HAP-1 (cell line): ENCODE measurements at regions not wholly inside any gene's neighbourhood (a gene's known extent, or its start where the extent isn't known, plus 50 kb on each side); places are given as distances from the start of the nearest gene placed in this dataset.

ENCODE experiments used
- DNase-seq, 2 experiments: peaks; one replicate each; pipeline ENCODE4 v3.0.0-alpha.2; 2016 to 2020; ENCODE audit warnings: low spot score in 2 of 2
- H3K27me3 ChIP-seq: fragments of 250-450 bp; sonication (Bioruptor Pico); 2 replicates; pipeline ENCODE4 v1.5.1; 2020; ENCODE audit warnings: low read depth, mild to moderate bottlenecking, moderate library complexity
- H3K36me3 ChIP-seq: fragments of 250-450 bp; sonication (Bioruptor Pico); replicated peaks from 2 replicates; pipeline ENCODE4 v1.5.1; 2020; ENCODE audit warnings: mild to moderate bottlenecking
- H3K4me1 ChIP-seq: fragments of 250-450 bp; sonication (Bioruptor Pico); 2 replicates; pipeline ENCODE4 v1.5.1; 2020; ENCODE audit warnings: mild to moderate bottlenecking
- H3K4me3 ChIP-seq: fragments of 250-450 bp; sonication (Bioruptor Pico); 2 replicates; pipeline ENCODE4 v1.5.1; 2020; ENCODE audit warnings: mild to moderate bottlenecking, moderate library complexity
- H3K9me3 ChIP-seq: fragments of 250-450 bp; sonication (Bioruptor Pico); 2 replicates; pipeline ENCODE4 v1.5.1; 2020; ENCODE audit warnings: mild to moderate bottlenecking, moderate library complexity
- in situ Hi-C: fragments of 300-500 bp; cut with MboI; formaldehyde crosslinking; loops from 3 replicates; pipeline ENCODE4 v1.14.3; 2020; ENCODE audit warnings: low sequenced_read_pairs, inconsistent platforms, mixed read lengths

GRCh38 chr4:4671774-4672349, 130.0 kb upstream of the STX18 start:
- in situ Hi-C loops: no loop called here
- DNase-seq: no peak

GRCh38 chr4:4670869-4671268, 129.0 kb upstream of the STX18 start:
- Histone ChIP-seq H3K27me3 (no peaks in the 10 kb centered on the region), H3K4me3 (no peak overlapping the region), H3K36me3 (no peaks in the 10 kb centered on the region), H3K4me1 (peaks cover 25% of the 10 kb centered on the region), H3K9me3 (no peaks in the 10 kb centered on the region)
- in situ Hi-C loops: no loop called here
- DNase-seq: no peak

More at GRCh38 chr4:4671774-4672349, 130.0 kb upstream of the STX18 start:
- Histone ChIP-seq H3K27me3 (no peaks in the 10 kb centered on the region), H3K4me3 (no peak overlapping the region), H3K4me1 (peaks cover 26% of the 10 kb centered on the region), H3K9me3 (no peaks in the 10 kb centered on the region), H3K36me3 (no peaks in the 10 kb centered on the region)

GRCh38 chr4:4668355-4669210, 126.7 kb upstream of the STX18 start:
- no peak overlapping the region for H3K4me3 ChIP-seq
- H3K4me1 ChIP-seq: peaks cover 19% of the 10 kb centered on the region
- DNase-seq: no peak
- H3K27me3 ChIP-seq: no peaks in the 10 kb centered on the region
- no peaks in the 10 kb centered on the region for H3K36me3 ChIP-seq
- in situ Hi-C loops: no loop called here
- no peaks in the 10 kb centered on the region for H3K9me3 ChIP-seq

GRCh38 chr4:4667622-4668081, 125.8 kb upstream of the STX18 start:
- in situ Hi-C loops: no loop called here

GRCh38 chr4:4666693-4667621, 125.1 kb upstream of the STX18 start:
- peak in 1 of 2 experiments; percentile 38 for DNase-seq
- H3K36me3 ChIP-seq: no peaks in the 10 kb centered on the region
- no peaks in the 10 kb centered on the region for H3K9me3 ChIP-seq
- H3K4me1 ChIP-seq: peaks cover 15% of the 10 kb centered on the region
- in situ Hi-C loops: no loop called here
- no peaks in the 10 kb centered on the region for H3K27me3 ChIP-seq
- H3K4me3 ChIP-seq: no peak overlapping the region

More at GRCh38 chr4:4667622-4668081, 125.8 kb upstream of the STX18 start:
- H3K27me3 ChIP-seq: no peaks in the 10 kb centered on the region
- H3K36me3 ChIP-seq: no peaks in the 10 kb centered on the region
- DNase-seq: peak in 1 of 2 experiments; percentile 41
- H3K9me3 ChIP-seq: no peaks in the 10 kb centered on the region
- peaks cover 16% of the 10 kb centered on the region for H3K4me1 ChIP-seq
- H3K4me3 ChIP-seq: no peak overlapping the region

- no peaks in the 10 kb centered on the region for H3K9me3 ChIP-seq
- no peaks in the 10 kb centered on the region for H3K27me3 ChIP-seq
- H3K36me3 ChIP-seq: no peaks in the 10 kb centered on the region
- in situ Hi-C loops: no loop called here
- H3K4me1 ChIP-seq: peaks cover 15% of the 10 kb centered on the region
- no peak for DNase-seq
- H3K4me3 ChIP-seq: no peak overlapping the region
Measured at GRCh38 chr4:4666187-4666586, 124.3 kb upstream of the STX18 start.

GRCh38 chr4:4664234-4664633, 122.4 kb upstream of the STX18 start:
- Histone ChIP-seq H3K27me3 (no peaks in the 10 kb centered on the region), H3K4me3 (no peak overlapping the region), H3K4me1 (peaks cover 15% of the 10 kb centered on the region), H3K36me3 (no peaks in the 10 kb centered on the region), H3K9me3 (no peaks in the 10 kb centered on the region)
- DNase-seq: no peak
- in situ Hi-C loops: no loop called here

DNA sequence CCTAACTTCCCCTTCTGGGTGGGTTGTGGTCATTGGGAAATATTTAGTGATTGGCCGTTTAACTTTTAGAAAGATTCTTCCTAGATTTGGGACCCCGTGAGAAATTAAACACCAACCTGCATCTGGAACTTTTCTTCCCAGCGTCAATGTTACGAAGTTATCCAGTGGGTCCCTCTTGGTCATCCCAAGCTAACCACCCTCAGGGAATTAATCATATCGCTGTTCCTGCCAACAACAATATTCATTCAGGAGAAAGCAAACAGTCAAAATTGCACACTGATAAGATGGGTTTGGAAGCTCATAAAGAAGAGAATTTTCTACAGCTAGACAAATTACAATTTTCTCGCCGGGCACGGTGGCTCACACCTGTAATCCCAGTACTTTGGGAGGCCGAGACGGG, 121.2 kb upstream of the STX18 start:
- H3K4me3 ChIP-seq: no peak overlapping the region
- in situ Hi-C loops: no loop called here
- DNase-seq: no peak
- H3K4me1 ChIP-seq: peaks cover 12% of the 10 kb centered on the region
- H3K36me3 ChIP-seq: no peaks in the 10 kb centered on the region
- H3K9me3 ChIP-seq: no peaks in the 10 kb centered on the region
- H3K27me3 ChIP-seq: no peaks in the 10 kb centered on the region

- no peaks in the 10 kb centered on the region for H3K36me3 ChIP-seq
- in situ Hi-C loops: no loop called here
- no peak for DNase-seq
- no peak overlapping the region for H3K4me3 ChIP-seq
- H3K9me3 ChIP-seq: no peaks in the 10 kb centered on the region
- H3K4me1 ChIP-seq: peaks cover 5% of the 10 kb centered on the region
- no peaks in the 10 kb centered on the region for H3K27me3 ChIP-seq
Measured at GRCh38 chr4:4662230-4662629, 120.4 kb upstream of the STX18 start.

- DNase-seq: no peak
- Histone ChIP-seq H3K9me3 (no peaks in the 10 kb centered on the region), H3K4me3 (no peak overlapping the region), H3K4me1 (no peaks in the 10 kb centered on the region), H3K27me3 (no peaks in the 10 kb centered on the region), H3K36me3 (no peaks in the 10 kb centered on the region)
- in situ Hi-C loops: no loop called here
Measured at GRCh38 chr4:4659871-4660651, 118.2 kb upstream of the STX18 start.

DNA sequence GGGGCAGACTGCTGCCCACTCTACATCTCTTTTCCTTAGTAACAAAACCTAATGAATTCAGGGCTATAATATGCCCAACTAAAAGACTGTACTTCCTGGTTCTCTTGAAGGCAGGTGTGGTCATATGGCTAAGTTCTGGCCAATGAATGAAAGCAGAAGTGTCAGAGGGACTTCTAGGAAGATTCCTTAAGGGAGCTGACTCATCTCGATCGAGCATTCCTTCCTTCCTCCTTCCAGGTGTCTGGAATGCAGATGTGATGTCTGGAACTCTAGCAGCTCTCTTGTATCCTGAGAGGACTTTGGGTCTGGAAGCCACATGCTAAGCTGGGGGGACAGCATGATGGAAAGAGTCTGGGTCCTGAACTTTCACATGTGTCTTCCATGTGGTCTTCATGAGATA, 116.2 kb upstream of the STX18 start:
- no peak for DNase-seq
- Histone ChIP-seq H3K36me3 (no peaks in the 10 kb centered on the region), H3K9me3 (no peaks in the 10 kb centered on the region), H3K4me1 (no peaks in the 10 kb centered on the region), H3K27me3 (no peaks in the 10 kb centered on the region), H3K4me3 (no peak overlapping the region)
- in situ Hi-C loops: no loop called here

DNA sequence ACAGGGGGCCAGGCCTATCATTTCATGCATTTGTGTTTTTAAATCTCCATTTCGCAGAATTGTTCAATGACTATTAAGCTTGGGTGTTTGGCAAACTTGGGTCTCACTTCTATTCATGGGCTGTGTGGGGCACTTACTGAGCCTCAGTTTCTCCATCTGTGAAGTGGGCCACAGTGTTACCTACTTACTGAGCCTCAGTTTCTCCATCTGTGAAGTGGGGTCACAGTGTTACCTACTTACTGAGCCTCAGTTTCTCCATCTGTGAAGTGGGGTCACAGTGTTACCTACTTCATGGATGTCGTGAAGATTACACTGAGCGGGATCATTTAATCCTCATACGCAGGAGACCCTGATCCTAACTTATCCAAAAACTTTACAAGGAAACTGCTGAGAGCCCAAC, 115.1 kb upstream of the STX18 start:
- no peaks in the 10 kb centered on the region for H3K27me3 ChIP-seq
- in situ Hi-C loops: no loop called here
- H3K4me1 ChIP-seq: no peaks in the 10 kb centered on the region
- no peak overlapping the region for H3K4me3 ChIP-seq
- no peak for DNase-seq
- H3K9me3 ChIP-seq: no peaks in the 10 kb centered on the region
- no peaks in the 10 kb centered on the region for H3K36me3 ChIP-seq

DNA sequence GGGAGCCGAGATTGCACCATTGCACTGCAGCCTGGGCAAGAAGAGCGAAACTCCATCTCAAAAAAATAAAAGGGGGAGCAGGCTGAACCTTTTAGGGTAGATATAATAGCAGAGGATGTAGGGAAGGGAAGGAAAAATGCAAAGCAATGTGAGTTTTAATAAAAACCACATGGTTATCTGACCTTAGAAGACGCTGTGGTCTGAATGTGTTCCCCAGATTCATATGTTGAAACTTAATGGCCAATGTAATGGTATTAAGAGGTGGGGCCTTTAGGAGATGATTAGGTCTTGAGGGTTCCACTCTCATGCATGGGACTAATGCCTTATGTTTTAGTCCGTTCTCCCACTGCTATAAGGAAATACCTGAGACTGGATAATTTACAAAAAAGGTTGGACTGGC, 114.1 kb upstream of the STX18 start:
- no peaks in the 10 kb centered on the region for H3K9me3 ChIP-seq
- no peak for DNase-seq
- no peaks in the 10 kb centered on the region for H3K36me3 ChIP-seq
- in situ Hi-C loops: no loop called here
- H3K27me3 ChIP-seq: no peaks in the 10 kb centered on the region
- no peak overlapping the region for H3K4me3 ChIP-seq
- no peaks in the 10 kb centered on the region for H3K4me1 ChIP-seq
